Ammon's horn (tissue), 1 donor: ENCODE measurements at regions not wholly inside any gene's neighbourhood (a gene's known extent, or its start where the extent isn't known, plus 50 kb on each side); places are given as distances from the start of the nearest gene placed in this dataset.

Source experiments
- DNase-seq: peaks from one replicate; pipeline ENCODE4 v3.0.0-alpha.2; 2016; ENCODE audit warnings: low spot score

DNA sequence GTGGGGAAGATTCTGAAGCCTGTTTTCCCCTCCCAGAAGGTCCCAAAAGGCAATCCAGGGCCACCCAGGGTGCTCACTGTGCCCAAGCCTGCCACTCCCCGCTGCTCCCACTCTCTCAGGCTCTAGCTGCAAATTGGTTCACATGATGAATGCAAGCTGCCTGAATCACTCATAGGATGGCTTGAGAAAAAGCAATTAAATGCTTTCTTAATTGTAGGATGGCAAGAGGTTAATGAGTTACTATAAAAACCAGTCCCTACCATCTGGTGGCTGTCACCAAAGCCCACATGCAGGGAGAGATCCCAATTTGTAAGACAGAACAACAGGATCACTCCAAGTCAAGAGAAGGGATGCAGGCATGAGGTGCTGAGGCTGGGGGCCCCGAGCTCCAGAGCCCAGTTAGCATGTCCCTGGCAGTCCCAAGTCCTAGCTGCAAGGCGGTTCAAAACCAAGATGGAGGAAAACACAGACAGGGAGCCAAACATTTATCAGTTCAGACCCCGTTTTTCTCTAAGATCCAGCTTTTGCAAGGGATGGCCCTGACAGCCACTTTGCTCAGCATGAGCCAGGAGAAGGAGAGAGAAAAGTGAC, 207.1 kb downstream of the UACA start:
- no peak for DNase-seq

DNA sequence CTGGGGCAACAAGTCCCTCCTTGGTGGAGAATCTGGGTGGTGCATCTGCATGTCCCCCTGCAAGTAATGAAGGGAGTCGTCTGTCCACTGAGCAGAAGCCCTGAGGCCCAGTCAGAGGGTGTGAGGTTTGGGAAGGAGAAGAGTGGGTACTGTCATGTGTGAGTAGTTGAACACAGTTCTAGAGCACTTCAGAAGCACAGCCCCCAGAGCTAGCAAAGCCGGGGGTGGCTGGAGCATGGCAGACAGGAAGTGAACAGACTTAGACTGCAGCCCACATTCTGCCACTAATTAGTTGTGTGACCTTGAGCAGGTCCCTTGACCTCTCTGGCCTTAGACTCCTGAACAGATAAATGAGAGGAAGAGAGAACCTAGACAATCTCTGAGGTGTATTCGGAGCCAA, 207.6 kb downstream of the UACA start:
- DNase-seq, result no peak

DNA sequence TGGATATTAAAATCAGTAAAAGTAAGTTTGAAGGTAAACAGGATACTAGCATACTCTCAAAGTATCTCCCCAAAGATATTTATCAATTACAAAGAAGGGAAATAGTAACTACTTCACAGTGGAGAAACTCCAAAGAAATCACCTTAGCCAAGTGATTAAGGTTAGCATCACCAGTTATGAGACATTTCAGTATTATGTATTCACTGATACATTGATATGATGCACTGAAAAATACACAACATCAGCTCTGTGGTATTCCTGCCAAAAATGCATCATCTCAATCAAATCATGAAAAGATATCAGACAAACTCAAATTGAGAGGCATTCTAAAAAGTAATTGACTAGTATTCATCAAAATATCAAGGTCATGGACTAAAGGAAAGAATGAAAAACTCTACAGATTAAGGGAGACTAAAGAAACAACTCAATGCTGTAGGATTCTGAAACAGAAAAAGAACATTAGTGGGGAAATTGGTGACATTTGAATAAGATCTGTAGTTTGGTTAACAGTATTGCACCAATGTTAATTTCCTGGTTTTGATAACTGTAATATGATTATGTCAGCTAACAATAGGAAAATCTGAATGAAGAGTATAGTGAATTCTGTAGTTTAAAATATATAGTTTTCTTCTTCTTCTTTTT, 215.4 kb downstream of the UACA start:
- DNase-seq, result no peak

DNA sequence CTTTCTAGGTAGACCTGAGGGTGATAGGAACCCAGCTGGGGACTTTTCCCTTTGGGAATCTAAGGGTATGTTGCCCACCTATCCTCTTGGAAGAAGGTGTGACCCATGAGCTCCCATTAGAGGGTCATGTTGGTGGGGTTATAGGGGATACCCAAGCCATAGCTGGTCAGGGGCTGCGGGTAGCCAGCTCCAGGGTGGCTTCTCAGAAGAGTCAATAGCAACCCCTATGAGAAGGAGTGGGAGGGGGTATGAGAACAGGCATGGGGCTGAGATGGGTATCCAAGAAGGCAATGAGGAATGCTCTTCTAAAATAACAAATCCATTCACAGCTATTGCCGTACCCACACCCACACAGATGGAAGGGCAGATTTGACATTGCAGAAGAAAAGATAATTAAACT, 217.8 kb downstream of the UACA start:
- DNase-seq, result no peak

DNA sequence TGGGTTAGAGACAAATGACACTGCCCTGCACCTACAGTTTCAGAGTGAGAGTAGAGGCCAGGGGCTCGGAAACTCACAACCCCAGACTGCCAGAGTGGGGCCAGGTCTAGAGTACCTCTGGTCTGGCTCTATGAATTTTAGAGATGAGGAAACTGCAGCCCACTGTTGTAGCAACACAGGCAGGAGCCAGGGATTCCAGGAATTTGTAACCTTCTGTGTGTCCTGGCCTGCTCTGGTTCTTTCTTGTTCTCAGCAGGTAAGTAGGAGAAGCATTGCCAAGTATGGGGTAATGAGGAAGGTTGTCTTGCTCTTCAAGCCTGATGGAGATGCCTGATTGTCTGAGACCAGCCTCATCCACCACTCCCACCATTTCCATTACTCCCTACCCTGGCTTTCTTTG, 221.8 kb downstream of the UACA start:
- DNase-seq, result no peak

DNA sequence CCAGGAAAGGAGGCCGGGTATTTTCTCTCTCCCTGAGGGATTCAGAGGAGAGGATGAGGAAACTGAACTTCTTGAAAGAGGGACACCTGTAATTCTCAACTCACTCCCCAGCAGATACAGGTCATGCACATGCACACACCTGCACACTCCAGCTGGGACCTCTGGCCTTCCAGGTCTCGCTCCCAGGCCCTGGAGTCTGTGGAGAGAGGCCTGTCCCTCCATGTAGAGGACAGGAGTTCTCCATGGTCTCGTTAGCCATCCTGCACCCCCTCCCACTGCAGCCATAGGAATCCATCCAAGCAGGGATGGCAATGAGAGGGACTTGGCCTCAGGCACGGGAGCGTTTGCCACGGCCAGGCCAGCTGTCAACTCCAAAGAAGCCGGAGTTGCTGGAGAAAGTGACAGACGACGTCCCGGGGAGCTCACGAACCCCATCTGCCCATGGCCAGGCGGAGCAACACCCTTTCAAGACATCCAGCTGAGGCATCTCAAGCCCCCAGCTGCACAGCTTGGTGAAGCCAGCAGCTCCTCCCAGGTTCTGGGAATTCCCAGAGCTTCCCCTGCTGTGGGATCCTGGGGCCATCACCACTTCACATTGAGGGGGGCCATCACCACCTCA, 223.3 kb downstream of the UACA start:
- DNase-seq, result no peak

DNA sequence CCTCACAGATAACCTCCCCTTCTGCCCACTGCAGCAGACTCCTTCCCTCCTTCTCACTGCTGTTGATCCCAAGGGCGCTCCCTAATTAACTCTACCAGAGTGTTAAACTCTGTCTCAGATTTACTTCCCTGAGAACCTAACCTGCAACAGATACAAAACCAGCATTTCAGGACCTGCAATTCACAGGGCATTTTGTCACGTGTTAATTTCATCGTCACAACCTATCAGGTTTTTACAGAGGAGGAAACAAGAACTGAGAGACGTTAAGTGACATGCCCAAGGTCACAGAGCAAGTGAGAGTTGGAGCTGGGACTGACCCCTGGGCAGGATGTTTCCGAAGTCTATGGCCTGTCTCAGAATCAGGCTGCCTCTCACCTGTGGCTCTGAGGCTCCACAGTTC, 223.9 kb downstream of the UACA start:
- DNase-seq, result no peak

DNA sequence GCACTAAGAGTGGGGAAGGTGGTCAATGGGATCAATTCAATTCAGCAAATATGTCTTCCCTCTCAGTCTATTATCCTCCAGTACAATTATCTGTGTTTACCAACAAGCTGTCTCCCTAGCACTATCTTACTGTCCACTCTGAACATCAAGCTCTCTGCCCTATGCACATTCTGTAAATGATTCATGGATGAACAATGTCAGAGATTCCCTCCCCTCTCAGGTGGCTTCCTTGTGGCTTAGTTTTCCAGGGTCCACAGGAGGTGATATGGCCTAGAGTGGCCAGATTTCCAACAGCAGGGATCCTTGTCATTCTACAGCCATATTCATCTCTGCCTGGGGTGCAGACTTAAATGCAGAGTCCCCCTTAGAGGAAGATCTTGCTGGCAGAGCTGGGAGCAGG, 225.1 kb downstream of the UACA start:
- no peak for DNase-seq

DNA sequence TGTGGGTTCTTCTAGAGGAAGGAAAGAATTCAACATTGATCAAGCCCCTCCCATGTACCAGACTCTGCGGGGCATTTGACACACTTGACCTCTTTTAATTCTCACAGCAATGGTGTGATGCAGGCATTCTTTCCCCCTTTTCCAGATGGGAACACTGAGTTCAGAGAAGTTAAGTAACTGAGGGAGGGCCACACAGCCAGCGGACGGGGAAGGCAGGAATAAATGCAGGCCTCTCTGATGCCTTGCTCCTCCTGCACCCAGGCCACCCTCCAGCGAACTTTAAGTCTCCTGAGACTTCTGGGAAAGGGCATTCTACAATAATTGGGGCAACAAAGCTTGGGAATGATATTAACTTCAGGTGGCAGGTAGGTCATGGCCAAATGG, 227.4 kb downstream of the UACA start:
- no peak for DNase-seq

DNA sequence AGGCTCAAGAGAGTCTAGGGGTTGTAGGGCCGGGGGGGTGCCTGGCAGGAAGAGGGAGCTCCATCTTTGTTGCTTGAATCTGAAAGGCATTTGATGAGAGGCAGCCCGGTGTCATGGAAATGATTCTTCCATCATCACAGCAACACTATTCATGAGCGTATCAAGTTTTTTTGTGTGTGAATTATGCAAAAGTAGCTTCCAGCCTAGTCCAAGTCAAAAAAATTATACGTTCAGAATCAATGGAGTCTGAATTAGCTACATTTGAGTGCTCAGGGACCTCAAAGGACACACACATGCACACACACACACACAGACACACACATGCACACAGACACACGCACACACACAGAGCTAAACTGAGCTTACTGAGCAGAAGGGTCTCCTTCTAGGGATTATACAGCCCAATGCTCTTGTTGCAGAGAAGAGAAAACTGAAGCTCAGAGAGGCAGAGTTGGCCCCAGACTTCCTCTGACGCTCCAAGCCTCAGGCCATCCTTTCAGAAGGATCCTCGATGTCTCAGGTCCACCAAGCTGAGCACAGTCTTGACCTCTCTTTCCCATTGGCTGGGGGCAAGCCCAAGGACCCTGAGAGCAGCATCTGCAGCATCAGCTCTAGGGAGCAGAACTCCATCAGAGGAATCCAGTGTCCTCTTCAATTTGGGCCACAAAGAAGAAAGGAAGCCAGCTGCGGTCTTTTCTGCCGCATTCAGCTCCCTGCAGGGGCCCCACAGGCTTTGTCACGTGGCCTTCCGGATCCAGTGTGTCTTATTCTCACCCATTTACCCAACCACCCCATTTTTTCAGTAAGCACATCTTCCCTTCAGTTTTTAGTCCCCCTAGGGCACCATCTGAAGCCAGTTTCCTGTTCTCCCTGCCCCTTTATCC, 228.0 kb downstream of the UACA start:
- no peak for DNase-seq

DNA sequence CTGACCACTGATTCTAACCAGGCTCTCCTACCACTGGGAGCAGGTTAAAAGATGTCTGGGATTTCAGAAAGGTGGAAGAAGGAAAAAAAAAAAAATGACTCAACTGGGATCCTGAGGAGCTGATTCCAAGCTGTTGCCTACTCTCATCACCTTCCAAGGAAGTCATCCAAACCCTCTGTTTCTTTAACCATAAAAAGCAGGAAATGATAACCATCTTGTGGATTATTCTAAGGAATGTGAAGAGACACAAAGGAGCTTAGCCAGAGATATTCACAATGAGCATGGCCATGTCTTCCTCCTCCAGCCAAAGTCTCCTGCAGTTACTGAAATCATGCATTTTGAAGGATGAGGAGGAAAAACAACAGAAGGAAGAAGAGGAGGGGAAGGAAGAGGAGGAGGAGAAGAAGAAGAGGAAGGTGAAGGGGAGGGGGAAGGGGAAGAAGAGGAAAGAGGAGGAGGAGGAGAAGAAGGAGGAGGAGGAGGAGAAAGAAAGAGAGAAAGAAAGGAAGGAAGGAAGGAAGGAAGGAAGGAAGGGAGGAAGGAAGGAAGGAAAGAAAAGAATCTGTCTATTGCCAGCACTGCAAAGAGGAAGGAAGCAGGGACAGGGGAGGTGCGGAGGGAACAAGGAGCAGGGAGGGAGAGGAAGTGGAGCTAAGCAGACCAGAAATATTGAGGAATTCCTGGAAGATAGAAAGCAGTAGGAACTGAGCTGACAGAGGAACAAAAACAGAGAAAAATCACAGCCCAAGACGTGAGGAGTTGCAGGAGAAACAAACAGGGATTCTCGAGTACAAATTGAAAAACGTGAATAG, 229.2 kb downstream of the UACA start:
- no peak for DNase-seq

DNA sequence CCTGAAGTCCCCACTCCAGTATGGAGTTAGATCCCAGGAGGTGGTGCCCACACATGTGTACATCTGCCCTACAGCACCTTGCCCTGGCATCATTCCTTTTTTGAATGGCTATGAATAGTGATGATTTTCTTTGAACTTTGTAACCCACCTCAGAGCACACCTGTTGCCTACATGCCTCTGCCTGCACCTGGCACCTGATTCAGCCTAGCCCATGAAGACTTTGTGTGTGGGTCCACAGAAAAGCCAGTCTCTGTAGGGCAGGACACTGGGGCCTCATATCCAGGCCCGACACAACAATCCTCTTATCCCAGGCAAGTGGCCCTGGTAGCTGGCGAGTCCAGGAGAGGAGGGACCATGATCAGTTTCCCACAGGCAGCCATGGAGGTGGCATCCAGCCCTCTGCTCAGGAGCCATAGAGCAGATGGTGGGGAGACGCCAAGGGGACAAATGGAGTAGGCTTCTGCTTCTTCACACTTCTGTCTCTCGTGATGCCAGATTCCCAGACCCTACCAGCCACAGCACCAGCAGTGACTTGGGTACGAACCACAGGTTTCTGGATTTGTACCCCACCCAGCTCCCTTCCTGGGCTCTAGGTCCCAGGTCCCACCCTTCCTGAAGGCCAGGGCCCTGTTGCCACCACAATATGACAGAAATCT, 230.7 kb downstream of the UACA start:
- DNase-seq, result no peak

DNA sequence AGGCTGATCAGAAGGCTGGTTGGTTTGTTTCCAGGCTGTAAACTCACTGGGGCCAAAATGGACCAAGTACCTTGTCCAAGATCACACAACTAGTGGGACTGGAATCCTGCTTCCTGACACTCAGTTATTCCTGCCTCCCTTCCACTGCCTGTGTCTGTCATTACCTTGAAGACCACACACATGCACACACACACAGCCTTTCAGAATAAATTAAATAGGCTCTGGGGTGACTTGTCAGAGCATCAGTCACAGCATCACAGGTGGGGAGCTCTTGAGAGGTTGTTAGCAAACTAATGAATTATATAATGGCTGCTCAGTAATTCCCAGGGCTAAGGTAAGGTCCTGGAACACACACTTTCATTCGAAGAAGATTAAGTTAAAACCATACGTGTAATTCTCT, 231.8 kb downstream of the UACA start:
- DNase-seq, result no peak

DNA sequence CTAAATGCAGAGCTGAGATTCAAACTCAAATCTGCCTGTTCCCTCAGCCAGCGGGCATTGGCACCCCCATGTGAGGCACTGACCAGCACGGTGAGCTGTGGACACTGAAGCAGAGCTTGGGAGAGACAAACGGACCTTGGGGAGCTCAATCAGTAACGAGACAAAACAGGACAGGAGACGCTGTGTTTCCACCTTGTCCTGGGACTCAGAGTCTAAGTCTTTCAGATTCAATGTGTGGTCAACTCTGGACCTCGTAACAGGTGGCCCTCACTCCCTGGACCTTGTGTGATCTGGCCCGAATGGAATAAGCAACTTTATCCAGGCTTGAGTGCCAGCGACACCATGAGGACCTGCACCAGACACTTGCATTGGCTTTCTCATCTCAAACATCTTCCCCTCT, 232.5 kb downstream of the UACA start:
- no peak for DNase-seq

DNA sequence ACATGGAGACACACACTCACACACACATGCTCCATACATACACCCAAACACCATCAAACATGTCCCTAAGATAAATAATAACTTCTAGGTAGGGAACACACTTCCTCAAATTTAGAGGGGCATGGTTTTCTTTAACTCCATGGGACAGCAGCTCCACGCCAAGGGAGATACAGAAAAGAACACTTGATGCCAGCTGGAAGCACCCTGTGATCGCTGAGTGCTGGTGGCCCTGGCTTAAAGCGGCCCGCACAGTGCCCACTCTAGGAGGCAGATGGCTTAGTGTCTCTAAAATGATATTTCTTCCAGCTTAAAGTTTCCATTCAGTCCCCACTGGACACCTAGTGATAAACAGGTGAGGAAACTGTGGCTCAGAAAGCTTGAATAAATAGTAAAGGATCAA, 232.9 kb downstream of the UACA start:
- DNase-seq, result no peak

DNA sequence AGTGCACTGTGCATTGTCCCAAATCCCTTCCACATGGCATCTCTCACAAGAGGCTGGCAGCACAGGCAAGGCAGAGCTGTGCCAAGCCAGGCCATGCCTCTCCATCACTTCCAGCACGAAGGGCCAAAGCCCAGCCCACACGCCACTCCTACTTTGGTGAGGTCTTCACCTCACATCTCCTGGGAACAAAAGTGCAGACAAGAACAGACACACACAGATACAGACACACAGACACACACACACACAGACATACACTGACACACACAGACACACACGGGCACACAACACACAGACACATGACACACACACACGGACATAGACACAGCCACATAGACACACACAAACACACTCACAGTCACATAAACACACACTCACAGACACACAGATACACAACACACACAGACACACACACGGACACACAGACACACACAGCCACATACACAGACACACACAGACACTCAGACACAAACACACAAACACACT, 233.3 kb downstream of the UACA start:
- no peak for DNase-seq

DNA sequence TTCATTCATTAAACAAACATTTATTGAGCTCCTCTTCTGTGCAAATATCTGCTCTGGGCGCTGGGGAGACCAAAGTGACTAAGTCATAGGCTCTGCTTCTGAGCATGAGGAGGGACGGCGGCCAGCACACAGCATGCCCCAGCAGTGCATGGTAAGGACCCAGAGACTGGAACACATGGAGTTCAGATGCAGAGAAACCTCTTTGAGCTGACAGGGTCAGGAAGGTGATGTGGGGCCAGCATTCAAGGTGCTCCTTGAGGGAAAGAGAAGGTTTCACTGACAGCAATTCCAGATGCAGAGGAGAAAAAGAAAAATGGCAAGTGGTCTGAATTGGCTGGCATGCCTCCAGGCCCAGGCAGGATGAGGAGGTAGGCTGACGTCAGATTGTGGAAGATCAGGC, 234.5 kb downstream of the UACA start:
- no peak for DNase-seq

DNA sequence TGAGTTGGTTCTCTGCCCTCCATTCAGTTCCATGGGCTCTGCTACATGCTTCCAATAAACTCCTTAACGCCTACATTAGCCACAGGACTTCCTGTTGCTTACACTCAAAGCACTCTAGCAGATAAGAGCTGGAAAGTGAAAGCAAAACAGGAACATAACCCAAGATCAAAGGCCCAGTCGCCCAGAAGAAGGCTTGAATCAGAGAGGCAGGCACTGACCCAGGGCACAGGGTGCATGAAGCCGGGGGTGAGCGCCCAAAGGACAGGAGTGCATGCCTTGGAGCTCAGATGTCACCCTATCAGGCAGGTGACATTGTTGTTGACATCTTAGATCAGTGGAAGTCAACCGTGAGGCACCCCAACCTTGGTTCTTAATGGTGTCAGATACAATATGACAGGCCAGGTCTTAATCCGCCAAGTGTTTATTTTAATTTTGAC, 235.1 kb downstream of the UACA start:
- no peak for DNase-seq

DNA sequence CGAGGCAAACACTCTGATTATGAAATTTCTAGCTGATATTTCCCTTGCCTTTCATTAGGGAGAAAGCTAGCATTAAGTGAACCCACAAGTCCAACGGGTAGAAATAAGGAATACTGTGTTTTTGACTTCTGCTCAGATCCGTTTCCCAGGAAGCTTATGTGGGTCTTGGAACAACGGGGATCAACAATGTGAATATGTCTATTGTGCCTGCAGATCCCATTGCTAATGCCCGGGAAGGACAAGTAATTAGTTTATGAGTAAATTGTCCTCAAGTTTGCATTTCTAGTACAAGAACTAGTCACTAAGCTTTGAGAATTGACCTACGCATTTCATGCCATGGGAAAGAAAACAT, 236.4 kb downstream of the UACA start:
- no peak for DNase-seq

DNA sequence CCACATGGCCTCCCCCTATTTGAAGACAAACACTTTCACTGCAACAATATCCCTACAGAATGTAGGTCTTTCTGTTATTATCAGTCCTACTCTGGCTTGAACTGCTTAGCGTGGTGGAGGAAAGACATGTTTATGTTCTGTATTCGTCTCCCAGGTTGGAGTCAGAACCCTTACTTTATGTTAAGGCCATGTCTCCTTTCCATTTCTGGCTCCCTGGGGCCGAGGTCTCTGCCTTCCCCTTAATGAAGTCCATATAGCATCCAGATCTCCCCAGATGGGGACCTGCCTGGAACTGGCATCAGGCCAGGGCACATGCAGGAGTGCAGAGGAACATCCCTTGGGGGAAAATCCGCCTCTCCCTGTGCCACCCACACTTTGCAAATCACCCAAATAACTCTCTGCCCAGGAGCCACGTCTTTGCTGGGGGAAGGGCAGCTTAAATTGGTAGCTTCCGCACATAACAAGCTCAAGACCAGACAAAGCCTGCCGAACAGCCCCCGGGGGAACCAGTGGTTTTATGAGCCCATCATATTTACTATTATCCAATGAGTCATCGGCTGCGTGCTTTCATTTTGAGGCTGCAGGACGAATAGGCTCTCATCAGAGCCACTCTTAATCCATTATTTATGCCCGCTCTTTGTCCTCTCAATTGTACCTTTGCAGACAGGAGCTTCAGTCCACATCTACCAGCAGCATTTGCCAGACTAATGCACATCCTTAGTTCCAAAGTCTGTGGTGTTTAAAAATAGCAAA, 237.0 kb downstream of the UACA start:
- DNase-seq, result no peak

DNA sequence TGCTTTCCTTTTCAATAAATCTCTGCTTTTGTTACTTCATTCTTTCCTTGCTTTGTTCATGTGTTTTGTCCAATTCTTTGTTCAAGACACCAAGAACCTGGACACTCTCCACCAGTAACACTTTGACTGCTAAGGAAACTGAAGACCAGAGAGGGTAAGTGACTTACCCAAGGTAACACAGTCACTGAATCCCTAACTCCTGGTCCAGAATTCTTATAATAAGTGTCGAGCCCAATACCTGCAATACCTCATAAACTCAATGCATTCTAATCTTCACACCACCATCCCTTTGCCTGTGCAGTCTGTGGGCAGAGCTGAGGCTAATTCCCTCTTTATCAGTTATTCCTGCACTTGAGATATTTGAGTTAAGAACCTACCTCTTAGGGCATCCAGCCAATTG, 237.8 kb downstream of the UACA start:
- no peak for DNase-seq
